HUES6 (cell line): ENCODE measurements at regions not wholly inside any gene's neighbourhood (a gene's known extent, or its start where the extent isn't known, plus 50 kb on each side); places are given as distances from the start of the nearest gene placed in this dataset.

Experiments
- H3K27ac ChIP-seq: 2 replicates; pipeline ENCODE4 v1.7.0; 2013; ENCODE audit warnings: low read depth, mild to moderate bottlenecking, low read length, inconsistent platforms
- H3K27me3 ChIP-seq: 2 replicates; pipeline ENCODE4 v1.6.1; 2013; ENCODE audit warnings: low read length; ENCODE audit not compliant: control insufficient read depth, insufficient read depth
- H3K36me3 ChIP-seq: 2 replicates; pipeline ENCODE4 v1.6.1; 2013; ENCODE audit warnings: low read length; ENCODE audit not compliant: control insufficient read depth, insufficient read depth
- H3K4me1 ChIP-seq: 2 replicates; pipeline ENCODE4 v1.6.1; 2013; ENCODE audit warnings: low read length; ENCODE audit not compliant: control insufficient read depth, insufficient read depth
- H3K4me3 ChIP-seq: 2 replicates; pipeline ENCODE4 v1.5.1; 2013; ENCODE audit warnings: low read depth, low read length
- H3K9ac ChIP-seq: one replicate; pipeline ENCODE4 v1.6.1; 2013; ENCODE audit warnings: mild to moderate bottlenecking, low read length
- H3K9me3 ChIP-seq: 2 replicates; pipeline ENCODE4 v1.6.1; 2013; ENCODE audit warnings: low read depth, low read length; ENCODE audit not compliant: control insufficient read depth, insufficient read depth

DNA sequence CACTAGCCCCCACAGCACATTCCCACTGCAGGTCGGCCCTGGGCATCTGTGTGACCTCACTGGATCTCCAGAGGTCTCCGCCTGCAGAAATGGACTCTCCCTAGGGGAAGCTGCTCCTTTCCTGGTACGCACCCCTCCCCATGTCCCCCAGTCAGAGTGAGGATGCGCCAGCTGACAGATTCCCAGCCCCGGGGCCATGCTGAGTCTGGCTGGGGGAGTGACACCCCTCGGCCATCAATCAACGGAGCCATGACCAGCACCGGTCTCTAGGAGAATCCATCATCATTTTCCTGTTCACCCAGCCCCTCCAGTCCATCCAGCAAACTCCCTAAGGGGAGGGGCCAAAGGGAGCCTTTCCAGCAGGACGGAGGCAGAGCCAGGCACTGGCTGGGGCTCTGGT, 68.7 kb upstream of the PAX7 start:
- H3K27me3 ChIP-seq: peaks cover 23% of the 10 kb centered on the region

DNA sequence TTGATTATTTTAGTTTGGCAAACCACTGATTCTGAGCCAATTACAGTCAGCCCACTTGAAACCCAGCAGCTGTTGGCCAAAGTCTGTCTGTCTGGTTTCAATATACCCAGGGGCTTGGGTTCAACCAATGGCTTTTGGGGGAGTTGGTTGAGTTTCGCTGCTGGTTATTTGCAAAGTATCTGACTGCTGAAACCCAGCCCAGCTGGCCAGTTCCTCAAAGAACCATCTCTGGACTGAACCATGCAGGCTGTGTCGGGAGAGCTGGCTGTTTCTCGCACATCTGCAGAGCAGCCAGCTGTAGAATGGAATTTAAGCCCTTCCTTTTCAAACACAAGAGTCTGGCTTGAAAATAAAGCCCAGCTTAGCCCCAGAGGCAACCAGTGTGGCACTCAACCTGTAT, 66.0 kb upstream of the PAX7 start:
- peaks cover 5% of the 10 kb centered on the region for H3K4me1 ChIP-seq

More for the DNA sequence above, 68.7 kb upstream of the PAX7 start:
- H3K4me3 ChIP-seq: no peak overlapping the region
- peaks cover 23% of the 10 kb centered on the region for H3K4me1 ChIP-seq
- no peak overlapping the region for H3K9ac ChIP-seq
- no peaks in the 10 kb centered on the region for H3K36me3 ChIP-seq
- no peaks in the 10 kb centered on the region for H3K9me3 ChIP-seq
- H3K27ac ChIP-seq: no peak overlapping the region

DNA sequence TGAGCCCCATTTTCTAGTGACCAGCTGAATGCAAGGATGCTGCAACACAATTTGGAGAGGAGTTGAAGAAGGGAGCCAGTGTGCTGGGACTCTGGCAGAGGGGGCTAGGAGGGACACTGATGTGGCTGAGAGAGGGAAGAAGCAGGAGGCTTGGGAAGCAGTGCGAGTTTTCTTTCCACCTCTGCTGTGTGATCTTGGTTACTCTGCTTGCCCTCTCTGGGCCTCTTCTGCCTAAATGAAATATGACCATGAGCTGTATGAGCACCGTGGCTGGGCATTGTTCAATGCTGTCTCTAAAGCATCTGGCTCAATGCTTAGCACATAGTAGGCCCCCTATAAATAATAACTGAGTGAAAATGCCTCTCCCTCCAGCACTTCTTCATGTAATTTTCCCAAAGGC, 65.3 kb upstream of the PAX7 start:
- Histone ChIP-seq H3K27me3 (peaks cover 4% of the 10 kb centered on the region; the same call in 1 of the 2 replicates), H3K9ac (no peak overlapping the region), H3K27ac (no peak overlapping the region), H3K9me3 (no peaks in the 10 kb centered on the region), H3K36me3 (no peaks in the 10 kb centered on the region), H3K4me1 (no peaks in the 10 kb centered on the region), H3K4me3 (no peak overlapping the region)

More for the DNA sequence above, 66.0 kb upstream of the PAX7 start:
- no peaks in the 10 kb centered on the region for H3K9me3 ChIP-seq
- no peak overlapping the region for H3K4me3 ChIP-seq
- H3K27me3 ChIP-seq: peaks cover 8% of the 10 kb centered on the region
- no peaks in the 10 kb centered on the region for H3K36me3 ChIP-seq
- H3K27ac ChIP-seq: no peak overlapping the region
- no peak overlapping the region for H3K9ac ChIP-seq

DNA sequence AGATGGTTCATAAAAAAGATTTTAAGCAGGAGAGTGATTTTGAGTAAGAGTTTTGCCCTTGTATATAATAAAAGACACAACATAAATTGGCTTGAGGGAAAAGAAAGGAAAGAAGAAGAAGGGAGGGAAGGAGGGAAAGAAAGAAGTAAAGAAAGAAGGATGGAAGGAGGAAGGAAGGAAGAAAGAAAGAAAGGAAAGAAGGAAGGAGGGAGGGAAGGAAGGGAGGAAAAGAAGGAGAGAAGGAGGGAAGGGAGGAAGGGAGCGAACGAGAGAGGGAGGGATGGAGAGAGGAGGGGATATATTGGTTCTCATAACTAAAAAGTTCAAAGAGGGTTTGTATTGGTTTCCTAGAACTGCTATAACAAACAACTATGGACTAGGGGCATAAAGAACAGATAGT, 62.2 kb upstream of the PAX7 start:
- H3K27ac ChIP-seq: no peak overlapping the region
- H3K4me1 ChIP-seq: no peaks in the 10 kb centered on the region
- H3K9ac ChIP-seq: no peak overlapping the region
- H3K9me3 ChIP-seq: no peaks in the 10 kb centered on the region
- H3K4me3 ChIP-seq: no peak overlapping the region
- H3K27me3 ChIP-seq: peaks cover 4% of the 10 kb centered on the region; the same call in 1 of the 2 replicates
- H3K36me3 ChIP-seq: no peaks in the 10 kb centered on the region

DNA sequence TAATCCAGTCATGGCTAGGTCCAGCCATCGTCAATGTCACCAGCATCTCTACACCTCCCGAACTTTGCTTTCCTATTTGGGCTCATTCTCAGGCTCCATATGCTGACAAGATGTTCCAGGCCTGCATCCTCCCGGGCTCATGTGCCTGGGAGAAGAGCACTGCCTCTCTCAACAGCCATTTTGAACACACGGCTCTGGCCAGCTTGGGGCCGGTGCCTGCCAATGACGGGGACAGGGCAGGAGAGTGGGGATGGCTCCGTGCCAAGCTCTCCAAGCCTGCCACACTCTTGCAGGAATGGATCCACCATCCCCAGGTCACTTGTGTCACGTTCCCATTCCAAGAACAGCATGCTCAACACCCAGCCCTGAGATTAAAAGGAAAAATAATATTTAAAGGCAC, 61.4 kb upstream of the PAX7 start:
- Histone ChIP-seq H3K27ac (no peak overlapping the region), H3K9ac (no peak overlapping the region), H3K9me3 (no peaks in the 10 kb centered on the region), H3K4me3 (no peak overlapping the region), H3K36me3 (no peaks in the 10 kb centered on the region), H3K4me1 (no peaks in the 10 kb centered on the region), H3K27me3 (peaks cover 4% of the 10 kb centered on the region; the same call in 1 of the 2 replicates)

DNA sequence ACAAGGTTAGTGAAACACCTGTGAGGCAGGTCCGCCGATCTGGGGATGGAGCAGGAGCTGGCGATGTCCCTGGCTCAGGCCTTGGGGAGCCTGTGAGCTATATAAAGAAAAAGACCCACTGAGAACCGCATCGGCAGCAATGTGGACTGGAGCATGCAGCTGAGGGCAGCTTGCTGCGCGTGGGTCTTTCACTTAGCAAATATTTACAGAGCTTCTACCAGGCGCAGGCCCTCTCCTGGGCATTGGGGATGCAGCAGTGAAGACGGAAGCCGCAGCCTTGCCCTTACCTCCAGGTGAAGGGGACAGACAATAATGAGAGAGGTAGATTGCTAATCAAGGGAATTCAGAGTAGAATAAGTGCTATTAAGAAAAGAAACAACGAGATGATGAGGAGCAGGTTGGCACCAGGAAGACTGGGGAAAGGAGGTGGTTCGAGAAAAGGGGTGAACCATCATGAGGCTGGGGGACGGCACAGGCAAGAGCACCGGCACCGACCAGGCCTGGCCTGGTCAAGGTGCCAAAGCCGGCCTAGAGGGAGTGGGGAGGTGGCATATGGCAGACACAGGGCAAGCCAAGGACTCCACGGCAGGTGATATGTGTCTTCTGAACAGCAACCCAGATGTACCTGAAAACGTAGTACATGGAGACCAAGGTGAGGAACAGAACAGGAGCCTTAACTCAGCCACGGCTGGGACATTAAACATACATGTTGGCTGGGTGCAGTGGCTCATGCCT, 60.7 kb upstream of the PAX7 start:
- no peak overlapping the region for H3K9ac ChIP-seq
- no peaks in the 10 kb centered on the region for H3K4me1 ChIP-seq
- no peaks in the 10 kb centered on the region; the same call in 1 of the 2 replicates for H3K27me3 ChIP-seq
- no peaks in the 10 kb centered on the region for H3K9me3 ChIP-seq
- no peaks in the 10 kb centered on the region for H3K36me3 ChIP-seq
- H3K27ac ChIP-seq: no peak overlapping the region
- no peak overlapping the region for H3K4me3 ChIP-seq

DNA sequence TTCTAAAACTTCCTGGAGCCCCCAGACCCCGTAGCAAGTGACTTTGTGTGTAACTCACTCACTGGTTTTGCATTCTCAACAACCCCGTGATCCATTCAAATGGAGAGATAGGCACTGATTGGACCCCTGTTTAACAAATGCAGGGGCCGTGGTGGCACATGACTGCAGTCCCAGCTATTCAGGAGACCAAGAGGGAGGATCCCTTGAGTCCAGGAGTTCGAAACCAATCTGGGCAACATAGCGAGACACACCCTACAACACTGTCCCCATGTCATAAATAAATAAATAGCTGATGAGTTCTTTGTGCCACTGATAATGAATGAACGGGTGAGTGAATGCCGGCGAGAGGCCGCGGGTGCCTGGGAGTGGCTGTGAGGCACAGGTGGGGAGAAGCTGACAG, 59.4 kb upstream of the PAX7 start:
- Histone ChIP-seq H3K9ac (no peak overlapping the region), H3K9me3 (no peaks in the 10 kb centered on the region), H3K4me1 (no peaks in the 10 kb centered on the region), H3K36me3 (no peaks in the 10 kb centered on the region), H3K27ac (no peak overlapping the region), H3K4me3 (no peak overlapping the region), H3K27me3 (no peaks in the 10 kb centered on the region; the same call in 1 of the 2 replicates)

DNA sequence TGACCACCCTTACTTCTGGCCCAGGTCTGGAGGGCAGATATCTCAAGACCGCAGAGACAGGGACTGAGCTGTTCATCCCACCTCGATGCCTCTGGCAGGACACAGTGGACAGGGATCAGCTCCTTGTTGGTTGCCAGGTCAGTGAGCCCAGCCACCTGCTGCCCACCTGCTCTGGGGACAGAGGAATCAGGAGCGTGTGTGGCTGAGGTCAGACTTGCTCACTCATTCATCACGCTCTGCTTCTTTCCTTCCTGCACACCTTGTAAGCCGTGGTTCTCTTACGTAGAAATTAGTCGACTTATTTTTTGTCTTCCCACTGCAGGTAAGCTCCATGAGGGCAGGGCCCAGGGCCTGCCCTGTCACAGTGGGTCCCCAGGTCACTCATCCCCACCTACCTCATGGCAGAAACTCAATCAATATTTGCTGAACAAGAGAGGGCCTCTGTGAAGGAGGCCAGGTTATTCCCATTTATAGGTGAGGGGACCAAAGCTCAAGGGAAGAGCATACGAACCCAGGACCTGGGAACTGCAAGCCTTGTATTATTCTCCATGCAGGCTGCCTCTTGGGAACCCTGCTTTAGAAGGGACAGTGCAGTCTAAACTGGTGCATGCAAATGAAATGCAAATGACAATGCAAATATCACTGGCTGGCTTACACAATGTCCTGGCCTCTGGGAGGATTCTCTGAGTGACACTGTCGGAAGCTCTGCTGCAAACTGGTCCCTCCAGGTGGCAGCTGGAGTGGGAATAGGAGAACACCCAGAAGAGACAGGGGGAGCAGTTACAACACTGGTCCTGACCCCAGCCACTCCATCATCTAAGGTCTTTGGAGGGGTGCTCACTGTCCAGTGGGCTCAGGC, 58.4 kb upstream of the PAX7 start:
- Histone ChIP-seq H3K4me3 (no peak overlapping the region), H3K27me3 (no peaks in the 10 kb centered on the region), H3K27ac (no peak overlapping the region), H3K36me3 (no peaks in the 10 kb centered on the region), H3K9ac (no peak overlapping the region), H3K4me1 (no peaks in the 10 kb centered on the region), H3K9me3 (no peaks in the 10 kb centered on the region)

DNA sequence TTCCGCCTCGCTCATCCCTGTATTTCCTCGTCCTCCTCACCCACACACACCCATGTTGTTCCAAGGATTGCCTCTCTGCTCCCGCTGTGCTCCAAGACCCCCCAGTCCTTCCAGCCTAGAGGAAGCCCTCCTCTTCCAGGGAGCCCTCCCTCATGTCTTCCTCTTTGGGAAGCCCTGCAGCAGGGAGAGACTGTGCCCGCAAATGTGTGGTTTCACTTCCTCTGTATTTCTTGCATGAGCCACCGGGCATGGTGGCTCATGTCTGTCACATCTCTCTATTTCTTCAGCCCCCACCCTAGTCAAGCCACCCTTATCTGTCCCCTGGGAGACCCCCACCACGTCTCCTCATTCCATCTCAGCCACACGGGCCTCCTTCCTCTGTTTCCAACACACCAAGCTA, 57.5 kb upstream of the PAX7 start:
- no peak overlapping the region for H3K4me3 ChIP-seq
- H3K27ac ChIP-seq: no peak overlapping the region
- no peaks in the 10 kb centered on the region for H3K9me3 ChIP-seq
- no peaks in the 10 kb centered on the region for H3K36me3 ChIP-seq
- H3K9ac ChIP-seq: no peak overlapping the region
- H3K4me1 ChIP-seq: no peaks in the 10 kb centered on the region
- no peaks in the 10 kb centered on the region for H3K27me3 ChIP-seq

DNA sequence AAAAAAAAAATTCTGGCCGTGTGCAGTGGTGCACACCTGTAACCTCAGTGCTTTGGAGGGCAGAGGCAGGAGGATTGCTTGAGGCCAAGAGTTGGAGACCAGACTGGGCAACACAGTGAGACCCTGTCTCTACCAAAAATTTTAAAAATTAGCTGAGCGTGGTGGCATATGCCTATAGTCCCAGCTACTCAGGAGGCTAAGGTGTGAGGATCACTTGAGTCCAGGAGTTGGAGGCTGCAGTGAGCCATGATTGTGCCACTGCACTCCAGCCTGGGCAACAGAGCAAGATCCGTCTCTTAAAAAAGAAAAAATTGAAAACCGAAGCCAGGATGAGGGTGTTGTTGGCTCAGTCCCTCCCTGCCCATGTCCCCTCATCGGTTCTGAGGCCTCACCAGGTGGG, 55.9 kb upstream of the PAX7 start:
- H3K4me1 ChIP-seq: no peaks in the 10 kb centered on the region
- no peak overlapping the region for H3K27ac ChIP-seq
- no peaks in the 10 kb centered on the region for H3K36me3 ChIP-seq
- H3K9me3 ChIP-seq: no peaks in the 10 kb centered on the region
- no peak overlapping the region for H3K4me3 ChIP-seq
- no peak overlapping the region for H3K9ac ChIP-seq
- H3K27me3 ChIP-seq: no peaks in the 10 kb centered on the region

DNA sequence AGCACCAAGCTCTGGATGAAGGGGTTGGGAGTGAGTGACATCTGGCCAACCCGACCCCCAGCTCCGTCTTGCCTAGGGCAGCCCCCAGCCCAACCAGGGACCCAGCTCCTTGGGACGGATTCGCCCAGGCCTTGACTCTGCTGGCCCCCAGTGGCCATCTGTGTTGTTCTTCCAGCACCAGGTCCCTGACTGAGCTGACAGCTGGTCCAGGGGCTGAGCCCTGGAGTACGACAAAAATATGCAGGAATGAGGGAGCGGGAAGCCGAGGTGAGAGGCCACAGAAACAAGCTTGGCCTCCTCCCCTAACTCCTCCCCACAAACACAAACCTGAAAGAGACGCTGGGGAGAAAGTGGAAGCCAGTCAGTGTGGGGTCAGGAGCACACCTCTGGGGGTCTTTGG, 55.0 kb upstream of the PAX7 start:
- Histone ChIP-seq H3K9ac (no peak overlapping the region), H3K27ac (no peak overlapping the region), H3K36me3 (no peaks in the 10 kb centered on the region), H3K9me3 (no peaks in the 10 kb centered on the region), H3K4me1 (no peaks in the 10 kb centered on the region), H3K27me3 (peaks cover under 1% of the 10 kb centered on the region; the same call in 1 of the 2 replicates), H3K4me3 (no peak overlapping the region)
